HG03571 (cell line): ENCODE measurements at regions not wholly inside any gene's neighbourhood (a gene's known extent, or its start where the extent isn't known, plus 50 kb on each side); places are given as distances from the start of the nearest gene placed in this dataset.
A peak's percentile ranks its signal among the peaks of the same experiment; 100 is the strongest.

Source experiments
- ATAC-seq: cut with Tn5 transposase; IDR thresholded peaks from one replicate; pipeline ENCODE4 v1.9.1; 2021; ENCODE audit not compliant: unreplicated experiment

DNA sequence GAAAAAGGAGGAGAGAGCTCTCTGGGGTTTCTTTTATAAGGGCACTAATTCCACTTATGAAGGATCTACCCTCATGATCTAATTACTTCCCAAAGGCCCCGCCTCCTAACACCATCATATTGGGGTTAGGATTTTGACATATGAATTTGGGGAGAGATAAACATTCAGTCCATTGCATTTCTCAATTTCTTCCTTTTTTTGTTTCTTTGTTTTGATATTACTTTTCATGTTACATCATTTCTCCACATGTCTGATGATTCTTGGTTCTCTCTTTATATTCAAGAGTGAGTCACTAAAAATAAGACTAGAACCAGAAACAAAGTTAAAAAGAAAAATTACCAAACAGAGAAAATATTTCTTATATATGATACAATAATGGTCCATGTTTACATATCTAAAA lies 63.2 kb upstream of the DUSP10 start:
- ATAC-seq = no peak

DNA sequence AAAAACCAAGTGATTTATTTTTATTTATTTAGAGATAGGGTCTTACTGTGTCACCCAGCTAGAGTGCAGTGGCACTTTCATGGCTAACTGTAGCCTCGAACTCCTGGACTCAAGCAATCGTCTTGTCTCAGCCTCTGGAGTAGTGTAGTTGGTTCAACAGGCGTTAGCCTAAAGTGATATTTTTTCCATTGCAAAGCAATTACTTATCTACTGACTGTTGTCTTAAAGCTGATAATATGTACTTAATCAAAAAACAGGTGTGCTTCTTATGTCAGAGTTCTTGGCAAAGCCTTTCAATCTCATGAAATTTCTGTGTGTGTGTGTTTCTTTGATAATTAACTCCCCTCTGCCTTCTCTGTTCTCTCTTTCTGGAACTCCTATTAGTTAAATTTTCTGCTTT lies 62.4 kb upstream of the DUSP10 start:
- no peak for ATAC-seq

DNA sequence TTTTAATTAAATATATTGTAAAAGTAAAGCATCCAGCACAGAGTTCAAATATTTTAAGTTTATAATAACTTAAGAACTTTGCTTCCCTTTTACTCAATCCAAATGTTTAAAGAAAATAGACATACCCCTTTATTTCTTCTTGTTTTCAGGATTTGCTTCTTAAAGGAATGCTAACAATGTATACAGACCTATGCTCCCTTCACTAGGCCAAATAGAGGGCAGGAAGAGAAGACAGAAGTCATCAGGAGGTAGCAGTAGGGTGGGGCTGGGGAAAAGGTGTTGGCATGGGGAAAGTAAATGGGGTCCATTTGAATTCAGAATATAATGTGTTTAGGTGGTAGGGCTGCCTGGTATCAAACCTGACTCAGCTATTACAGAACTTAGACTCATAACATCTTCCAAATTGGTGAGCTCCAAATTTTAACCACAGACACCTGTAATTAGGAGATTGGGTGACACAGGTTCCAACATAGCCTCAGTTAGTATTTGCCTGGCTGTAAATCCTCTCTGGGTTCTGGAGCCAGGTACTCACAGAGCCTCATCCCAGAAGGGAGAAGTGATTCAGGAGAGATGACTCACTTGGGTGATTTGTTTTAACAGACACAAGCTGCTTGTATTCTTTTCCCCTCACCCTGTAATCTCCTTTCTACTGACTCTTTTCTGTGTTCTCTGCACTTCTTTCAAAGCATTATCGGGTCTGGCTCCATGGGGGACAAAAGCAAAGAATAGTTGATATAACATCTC lies 60.1 kb upstream of the DUSP10 start:
- no peak for ATAC-seq

DNA sequence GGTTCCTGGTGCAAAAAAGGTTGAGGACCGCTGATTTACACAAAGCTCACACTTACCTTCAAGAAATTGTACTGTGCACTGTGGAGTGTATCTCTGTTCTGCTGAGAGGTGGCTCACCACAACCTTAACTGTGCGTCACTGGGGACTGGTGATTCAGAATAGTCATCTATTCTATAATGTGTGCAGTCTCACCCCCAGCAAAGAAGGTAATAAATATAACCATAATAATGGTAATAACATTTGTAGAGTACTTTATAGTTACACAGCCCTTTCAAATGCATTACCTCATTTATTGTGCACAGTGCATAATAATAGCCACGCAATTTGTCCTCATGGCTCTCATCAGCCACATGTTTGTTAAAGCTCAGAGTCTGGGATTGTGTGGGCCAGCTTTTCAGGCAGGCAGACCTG lies 59.4 kb upstream of the DUSP10 start:
- ATAC-seq = no peak

DNA sequence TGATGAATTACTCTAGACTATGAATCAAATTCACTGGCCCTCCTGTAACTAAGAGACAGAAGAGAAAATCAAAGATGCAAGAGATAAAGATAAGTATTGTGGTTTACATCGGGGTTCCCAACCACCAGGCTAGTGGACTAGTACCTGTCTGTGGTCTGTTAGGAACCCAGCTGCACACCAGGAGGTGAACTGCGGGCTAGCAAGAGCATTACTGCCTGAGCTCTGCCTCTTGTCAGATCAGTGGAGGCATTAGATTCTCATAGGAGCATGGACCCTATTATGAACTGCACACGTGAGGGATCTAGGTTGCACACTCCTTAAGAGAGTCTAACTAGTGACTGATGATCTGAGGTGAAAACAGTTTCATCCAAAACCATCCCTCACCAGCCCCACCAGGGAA lies 58.9 kb upstream of the DUSP10 start:
- ATAC-seq = no peak

DNA sequence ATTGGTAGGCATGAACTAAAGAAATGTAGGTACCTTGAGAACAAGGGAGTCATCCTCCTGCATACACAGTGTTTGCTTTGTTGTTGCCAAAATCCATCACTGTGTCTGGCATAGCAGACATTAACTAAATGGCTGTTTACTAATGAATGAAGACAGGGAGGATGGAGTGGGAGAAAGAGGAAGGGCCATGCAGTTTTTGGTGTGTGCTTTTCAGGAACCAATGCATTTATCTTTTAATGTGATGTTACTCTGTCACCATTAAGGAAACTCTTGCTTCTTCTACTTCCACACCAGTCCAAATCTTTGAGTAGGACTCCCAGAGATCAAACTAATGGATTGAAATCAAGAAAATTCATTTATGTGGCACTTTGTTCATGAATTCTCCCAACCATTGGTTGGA lies 55.6 kb upstream of the DUSP10 start:
- no peak for ATAC-seq

DNA sequence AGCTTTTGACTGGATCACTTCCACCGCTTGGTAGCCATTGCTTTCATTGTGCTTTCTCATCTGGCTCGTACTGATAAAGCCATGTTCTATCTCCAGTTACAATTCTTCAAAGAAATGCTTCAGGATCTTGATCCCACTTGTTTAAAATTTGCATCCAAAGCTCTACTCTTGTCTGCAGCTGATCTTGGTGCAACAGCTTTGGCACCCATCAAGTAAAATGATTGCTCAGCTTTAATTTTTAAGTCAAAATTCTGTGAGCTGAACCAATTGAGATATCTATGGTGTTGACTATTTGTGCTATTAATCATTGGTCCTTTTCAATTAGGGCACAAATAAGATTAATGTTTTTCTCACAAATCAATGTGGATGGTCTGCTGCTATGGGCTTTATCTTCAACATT lies 54.8 kb upstream of the DUSP10 start:
- no peak for ATAC-seq

DNA sequence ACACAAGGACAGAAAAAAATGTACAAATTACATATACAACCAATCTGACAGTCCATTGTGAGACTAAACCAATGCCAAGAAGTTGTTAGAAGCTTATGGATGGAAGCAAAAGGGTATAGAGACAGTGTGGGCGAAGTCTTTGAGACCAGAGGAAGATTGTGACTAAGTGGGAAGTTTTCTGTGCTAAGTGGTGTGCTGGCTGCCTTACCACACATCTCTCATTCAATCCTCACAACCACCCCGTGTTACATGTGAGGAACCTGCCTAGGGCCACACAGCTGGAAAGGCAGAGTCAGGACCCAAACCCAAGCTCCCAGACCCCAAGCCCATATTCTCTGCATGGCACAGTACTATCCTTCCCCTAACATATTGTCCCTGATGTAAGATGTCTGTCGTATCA lies 53.5 kb upstream of the DUSP10 start:
- no peak for ATAC-seq

DNA sequence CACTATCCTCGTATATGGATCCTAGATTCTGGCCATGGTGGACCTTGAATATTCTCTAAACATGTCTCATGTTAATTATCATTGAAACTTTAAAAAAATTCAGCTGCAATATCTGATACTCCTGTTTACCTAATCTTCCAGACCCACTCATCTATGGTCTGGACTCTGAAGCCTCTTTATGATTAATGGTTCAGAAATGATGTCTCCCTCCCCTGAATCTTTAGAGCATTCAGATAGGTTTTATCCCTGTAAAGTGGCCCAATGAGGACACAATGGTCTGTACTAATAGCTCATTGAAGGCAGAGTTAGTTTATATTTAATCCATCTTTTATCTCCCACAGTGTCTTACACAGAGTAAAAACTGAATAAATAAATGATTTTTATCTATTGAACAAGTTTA lies 53.0 kb upstream of the DUSP10 start:
- ATAC-seq = no peak

DNA sequence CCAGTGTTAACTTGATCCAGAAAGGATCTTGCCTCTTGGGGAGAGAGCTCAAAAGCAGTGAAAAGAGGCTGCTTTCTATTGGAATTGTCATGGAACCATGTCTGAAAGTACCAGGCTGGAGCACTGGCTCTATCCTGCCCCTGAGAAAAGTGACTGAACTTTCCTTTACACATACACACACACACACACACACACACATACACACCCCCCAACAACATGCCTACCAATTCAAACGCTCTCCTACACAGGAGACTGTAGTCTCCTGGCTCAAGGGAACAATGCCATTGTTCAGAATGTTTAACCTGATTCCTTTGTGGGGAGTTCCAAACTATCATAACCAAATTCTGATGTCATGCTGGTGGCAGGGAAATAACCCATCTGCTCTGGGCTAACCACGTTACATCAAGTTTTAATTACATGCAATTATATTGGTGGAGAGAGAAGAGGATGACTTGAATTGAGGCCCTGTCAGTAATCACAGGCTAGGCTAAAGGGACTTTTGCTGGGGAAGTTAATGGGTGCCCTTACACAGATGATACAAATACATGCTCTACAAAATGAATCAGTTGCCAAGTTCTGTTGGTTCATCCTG lies 52.3 kb upstream of the DUSP10 start:
- ATAC-seq = peak; percentile 54

DNA sequence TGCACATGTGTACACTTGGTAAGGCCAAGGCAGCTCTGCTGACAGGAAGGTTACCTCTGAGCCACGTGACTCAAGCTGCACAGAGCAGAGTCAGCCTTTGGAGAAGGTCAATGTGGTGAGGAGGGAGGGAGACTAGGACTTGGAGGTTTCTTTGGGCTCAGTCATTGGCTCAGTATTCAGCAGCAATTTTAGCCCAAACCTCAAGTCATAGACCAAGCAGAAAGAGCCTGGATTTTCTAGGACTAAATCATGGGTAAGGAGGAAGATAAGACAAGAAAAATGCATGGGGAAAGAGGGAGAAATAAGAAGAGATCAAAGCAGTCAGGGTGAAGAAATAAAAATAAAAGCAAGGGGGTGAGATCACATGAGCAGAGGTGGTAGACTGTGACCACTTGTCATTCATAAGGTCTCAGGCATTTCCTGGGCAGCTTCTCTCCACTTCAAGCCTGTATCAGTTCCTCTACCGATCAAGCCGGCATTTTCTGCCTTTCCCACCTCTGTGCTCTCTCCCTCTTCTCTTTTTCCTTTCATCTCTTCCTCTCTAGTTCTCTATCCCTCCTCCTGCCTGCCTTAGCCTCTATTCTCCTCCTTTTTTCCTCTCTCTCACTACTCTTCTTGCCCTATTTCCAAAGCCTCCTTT lies 51.7 kb upstream of the DUSP10 start:
- ATAC-seq = peak; percentile 84

DNA sequence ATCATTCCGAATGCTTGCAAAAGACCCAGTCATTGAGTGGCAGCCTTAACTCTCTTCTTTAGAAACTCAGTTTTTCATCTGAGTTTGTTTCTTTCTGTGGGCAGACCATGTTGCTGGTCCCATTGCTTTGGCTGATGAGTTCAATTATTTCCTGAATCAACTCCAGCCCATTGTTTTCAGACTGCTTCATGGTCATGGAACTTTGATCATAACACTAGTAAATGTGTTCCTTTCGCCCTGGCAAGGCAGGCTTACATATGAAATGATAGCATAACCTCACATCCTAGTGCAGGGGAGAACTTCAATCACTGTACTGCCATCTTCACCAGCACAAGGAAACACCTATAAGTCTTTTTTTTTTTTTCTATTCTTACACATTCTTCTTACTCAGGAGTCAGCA lies 50.0 kb upstream of the DUSP10 start:
- no peak for ATAC-seq
